ENCODE measurements at regions not wholly inside any gene's neighbourhood (a gene's known extent, or its start where the extent isn't known, plus 50 kb on each side); places are given as distances from the start of the nearest gene placed in this dataset.

- TF ChIP-seq CHD7 (IDR thresholded peaks at IDR 0.05; ENCODE audit: insufficient replicate concordance, low read length) (no peak), RFX5 (IDR thresholded peaks at IDR 0.05; ENCODE audit: borderline replicate concordance, low read depth, low read length) (no peak), SAP30 (IDR thresholded peaks at IDR 0.05; ENCODE audit: insufficient read depth, insufficient replicate concordance, low read length) (no peak), BRCA1 (IDR thresholded peaks at IDR 0.05; ENCODE audit: low read depth, low read length) (no peak), FOSL1 (IDR thresholded peaks at IDR 0.05; ENCODE audit: insufficient read depth, low read depth, low read length) (no peak), TAF1 (IDR thresholded peaks at IDR 0.05; ENCODE audit: low read depth, low read length) (no peak), GABPA (IDR thresholded peaks at IDR 0.05; ENCODE audit: borderline replicate concordance, insufficient read depth, low read length) (no peak)
These were observed 622.4 kb upstream of the TBX3 start (continued) for GRCh38 chr12:115306380-115306779.

All from H1 (cell line).